GM19043 (cell line): ENCODE measurements at regions not wholly inside any gene's neighbourhood (a gene's known extent, or its start where the extent isn't known, plus 50 kb on each side); places are given as distances from the start of the nearest gene placed in this dataset.
"Not testable (repeated sequence)": the region's sequence is repeated elsewhere in the genome, so short reads cannot be mapped to it uniquely, and the experiment has no call there.

ENCODE experiments used
- ATAC-seq: cut with Tn5 transposase; IDR thresholded peaks from one replicate; pipeline ENCODE4 v1.9.1; 2021; ENCODE audit warnings: low read depth; ENCODE audit not compliant: unreplicated experiment

- ATAC-seq = no peak
These were observed 93.4 kb upstream of the WSB1 start for GRCh38 chr17:27200476-27200875.

DNA sequence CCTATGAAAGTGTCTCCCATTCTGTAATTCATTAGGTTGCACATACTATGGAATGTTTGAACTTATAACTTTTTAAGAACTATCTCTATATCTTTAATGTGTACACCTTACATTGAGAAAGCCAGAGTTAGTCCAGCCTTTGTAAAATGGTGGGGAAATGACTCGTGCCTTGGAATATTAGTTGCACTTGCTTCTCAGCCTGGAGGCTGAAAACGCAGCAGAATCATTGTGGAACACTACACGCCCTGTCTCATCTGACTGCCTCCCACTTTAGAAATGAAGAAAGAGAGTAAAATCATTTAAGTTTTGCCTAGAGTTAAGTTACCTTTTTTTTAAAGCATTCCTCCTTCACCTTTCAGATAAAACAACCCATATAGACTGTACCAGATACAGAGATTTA, 90.7 kb upstream of the WSB1 start:
- ATAC-seq = no peak

GRCh38 chr17:27206447-27206846, 87.5 kb upstream of the WSB1 start:
- ATAC-seq = no peak

DNA sequence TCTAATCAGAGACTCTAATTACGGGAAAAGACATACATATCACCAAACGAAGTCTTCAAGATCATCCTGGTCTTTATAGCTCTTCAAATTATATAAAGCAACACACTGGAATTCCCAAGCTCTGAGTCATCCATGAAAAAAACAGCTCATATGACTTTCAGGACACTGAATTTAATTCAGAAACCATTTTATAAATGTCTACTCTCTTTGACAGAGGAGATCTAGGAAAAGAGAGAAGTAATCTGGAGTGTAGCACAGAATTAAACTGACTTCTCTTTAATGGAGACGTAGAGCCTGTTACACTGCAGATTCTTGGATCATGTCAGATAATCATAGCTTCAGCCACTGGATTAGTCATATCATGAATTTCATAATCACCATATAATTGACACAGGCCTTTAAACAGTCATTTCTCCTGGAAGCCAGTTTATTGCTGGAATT, 86.8 kb upstream of the WSB1 start:
- ATAC-seq = no peak

DNA sequence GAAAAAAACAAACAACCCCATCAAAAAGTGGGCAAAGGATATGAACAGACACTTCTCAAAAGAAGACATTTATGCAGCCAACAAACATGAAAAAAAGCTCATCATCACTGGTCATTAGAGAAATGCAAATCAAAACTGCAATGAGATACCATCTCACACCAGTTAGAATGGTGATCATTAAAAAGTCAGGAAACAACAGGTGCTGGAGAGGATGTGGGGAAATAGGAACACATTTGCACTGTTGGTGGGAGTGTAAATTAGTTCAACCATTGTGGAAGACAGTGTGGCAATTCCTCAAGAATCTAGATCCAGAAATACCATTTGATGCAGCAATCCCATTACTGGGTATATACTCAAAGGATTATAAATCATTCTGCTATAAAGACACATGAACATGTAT, 85.5 kb upstream of the WSB1 start:
- not testable (repeated sequence) for ATAC-seq

- no peak for ATAC-seq
These were observed 84.6 kb upstream of the WSB1 start for GRCh38 chr17:27209316-27209715.

GRCh38 chr17:27210809-27211208, 83.1 kb upstream of the WSB1 start:
- ATAC-seq = not testable (repeated sequence)

GRCh38 chr17:27216836-27217235, 77.1 kb upstream of the WSB1 start:
- no peak for ATAC-seq

- peak; percentile 68 for ATAC-seq
These were observed 76.3 kb upstream of the WSB1 start for GRCh38 chr17:27217631-27218030.

DNA sequence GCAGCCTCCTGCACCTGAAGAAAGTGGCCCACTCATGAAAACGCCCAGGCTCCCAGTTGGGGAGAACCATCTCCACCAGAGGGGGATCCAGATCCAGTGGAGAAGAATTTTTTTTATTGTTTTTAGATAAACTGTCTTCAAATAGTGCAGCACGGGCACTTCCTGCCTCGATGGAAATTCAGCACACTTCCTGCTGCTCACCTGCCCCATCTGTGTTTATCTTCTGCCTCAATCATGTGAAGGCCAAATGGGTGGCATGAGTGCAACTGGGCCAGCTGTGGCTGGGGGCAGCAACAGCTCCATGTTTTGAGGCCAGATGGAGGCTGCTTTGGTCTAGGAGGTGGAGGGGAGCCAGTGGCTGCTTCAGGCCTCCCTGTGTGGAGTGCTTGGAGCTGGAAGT, 75.9 kb upstream of the WSB1 start:
- ATAC-seq = no peak

DNA sequence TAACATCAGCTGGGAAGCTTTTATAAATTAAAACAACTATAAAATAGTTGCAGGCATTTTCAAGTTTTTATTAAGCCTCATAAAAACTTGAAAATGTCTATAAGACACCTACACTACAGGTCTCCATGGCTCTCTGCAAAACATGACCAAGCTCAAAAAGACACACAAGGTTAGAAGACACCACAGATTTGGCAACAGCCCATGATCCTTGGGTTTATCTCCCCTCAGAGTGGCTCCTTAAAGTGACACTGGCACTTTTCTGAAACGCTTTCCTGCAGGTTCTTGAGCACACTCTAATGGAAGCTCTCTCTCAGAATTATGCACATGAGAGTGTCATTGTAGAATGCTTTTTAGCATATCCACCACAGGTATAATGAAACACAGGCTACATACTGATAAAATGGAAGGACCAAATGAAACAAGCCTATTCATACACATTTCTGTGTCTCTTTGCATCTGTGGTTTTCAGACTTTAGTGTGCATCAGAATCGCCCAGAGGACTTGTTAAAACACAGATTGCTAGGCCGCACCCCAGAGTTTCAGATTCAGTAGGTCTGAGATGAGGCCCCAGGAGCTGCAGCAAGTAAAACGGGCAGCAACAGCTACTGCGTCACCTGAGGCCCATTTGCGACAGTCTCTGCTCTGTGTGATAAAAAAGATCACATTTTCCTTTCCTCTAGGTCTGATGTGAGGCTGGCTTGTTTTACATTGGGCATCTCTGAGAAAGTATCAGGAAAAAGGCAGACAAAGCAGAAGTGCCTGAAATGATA, 75.0 kb upstream of the WSB1 start:
- ATAC-seq = peak; percentile 76

GRCh38 chr17:27222515-27222914, 71.4 kb upstream of the WSB1 start:
- no peak for ATAC-seq

- no peak for ATAC-seq
These were observed 69.2 kb upstream of the WSB1 start for GRCh38 chr17:27224526-27225315.

GRCh38 chr17:27226611-27227230, 67.2 kb upstream of the WSB1 start:
- ATAC-seq = no peak

GRCh38 chr17:27230996-27231395, 62.9 kb upstream of the WSB1 start:
- ATAC-seq = no peak

DNA sequence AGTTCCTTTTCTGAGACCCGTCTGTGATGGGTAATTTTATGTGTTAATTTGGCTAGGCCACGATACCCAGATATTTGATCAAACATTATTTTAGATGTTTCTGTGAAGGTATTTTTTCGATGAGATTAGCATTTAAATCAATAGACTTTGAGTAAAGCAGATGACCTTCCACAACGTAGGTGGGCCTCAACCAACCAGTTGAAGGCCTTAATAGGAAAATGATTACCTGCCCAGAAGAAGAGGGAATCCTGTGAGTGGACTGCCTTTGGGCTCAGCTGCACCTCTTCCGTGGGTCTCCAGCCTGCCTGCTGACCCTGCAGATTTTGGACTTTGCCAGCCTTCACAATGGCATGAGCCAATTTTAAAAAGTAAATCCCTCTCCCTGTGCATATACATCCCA, 61.6 kb upstream of the WSB1 start:
- no peak for ATAC-seq

DNA sequence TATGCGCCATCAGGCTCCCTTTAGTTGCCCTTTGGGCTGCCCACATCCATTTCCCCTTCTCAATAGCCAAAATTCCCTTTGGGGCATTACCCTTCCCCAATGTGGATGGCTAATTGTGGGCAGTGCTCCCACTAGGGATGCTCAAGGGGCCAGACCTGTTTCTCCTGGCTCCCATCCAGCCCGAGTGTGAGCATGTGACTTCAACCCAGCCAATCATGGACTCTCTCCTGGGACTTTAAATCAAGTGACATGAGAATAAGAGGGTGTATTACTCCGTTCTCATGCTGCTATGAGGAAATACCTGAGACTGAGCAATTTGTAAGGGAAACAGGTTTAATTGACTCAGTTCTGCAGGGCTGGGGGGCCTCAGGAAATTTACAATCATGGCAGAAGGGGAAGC, 60.9 kb upstream of the WSB1 start:
- ATAC-seq = no peak

DNA sequence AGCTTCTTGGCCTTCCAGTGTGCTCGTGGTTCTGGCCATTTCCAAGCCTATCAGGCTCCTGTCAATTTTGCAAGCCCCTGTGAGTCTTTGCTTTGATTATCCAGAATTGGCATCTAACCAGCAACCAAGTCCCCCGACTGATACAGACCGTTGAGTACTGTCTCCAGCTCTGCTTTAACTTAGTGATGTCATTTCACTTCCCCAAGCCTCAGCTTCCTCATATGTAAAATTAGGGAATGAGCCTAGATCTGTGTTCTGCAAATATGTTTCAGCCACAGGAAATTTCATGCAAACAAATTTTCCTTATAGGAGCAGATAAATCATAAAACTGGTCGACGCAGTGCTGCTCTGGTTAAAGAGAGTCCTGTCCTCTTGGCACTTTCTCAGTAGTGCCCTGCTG, 60.1 kb upstream of the WSB1 start:
- no peak for ATAC-seq

DNA sequence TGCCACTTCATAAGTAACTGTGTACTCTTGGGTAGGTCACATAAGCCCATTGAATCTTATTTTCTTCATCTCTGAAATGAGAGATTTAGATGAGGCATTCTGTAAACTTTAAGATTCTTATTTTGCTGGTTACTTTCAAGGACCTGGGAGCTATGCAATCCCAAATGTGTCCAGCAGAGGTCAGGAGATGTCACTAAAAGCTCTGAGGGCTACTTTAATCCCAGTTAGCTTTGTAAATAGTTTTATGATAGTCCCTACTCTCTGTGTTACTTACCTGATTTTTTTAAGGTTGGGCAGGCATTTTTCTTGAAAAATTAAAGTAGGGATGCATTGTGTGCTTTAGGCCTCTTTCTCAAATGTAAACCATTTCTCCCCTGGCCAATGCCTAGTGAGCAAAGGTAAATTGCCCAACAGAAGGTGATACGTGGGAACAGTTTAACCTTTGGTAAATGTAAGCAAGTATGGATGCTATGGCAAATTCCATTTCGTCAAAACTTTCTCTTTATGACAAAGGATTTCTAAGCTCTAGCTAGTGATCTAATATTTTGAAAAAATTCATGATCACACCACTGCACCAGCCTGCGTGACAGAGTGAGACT, 57.1 kb upstream of the WSB1 start:
- ATAC-seq = no peak

- ATAC-seq = no peak
These were observed 56.0 kb upstream of the WSB1 start for GRCh38 chr17:27237890-27238289.

GRCh38 chr17:27239046-27239445, 54.9 kb upstream of the WSB1 start:
- ATAC-seq = peak; percentile 68
